ENCODE measurements at regions not wholly inside any gene's neighbourhood (a gene's known extent, or its start where the extent isn't known, plus 50 kb on each side); places are given as distances from the start of the nearest gene placed in this dataset.

DNA sequence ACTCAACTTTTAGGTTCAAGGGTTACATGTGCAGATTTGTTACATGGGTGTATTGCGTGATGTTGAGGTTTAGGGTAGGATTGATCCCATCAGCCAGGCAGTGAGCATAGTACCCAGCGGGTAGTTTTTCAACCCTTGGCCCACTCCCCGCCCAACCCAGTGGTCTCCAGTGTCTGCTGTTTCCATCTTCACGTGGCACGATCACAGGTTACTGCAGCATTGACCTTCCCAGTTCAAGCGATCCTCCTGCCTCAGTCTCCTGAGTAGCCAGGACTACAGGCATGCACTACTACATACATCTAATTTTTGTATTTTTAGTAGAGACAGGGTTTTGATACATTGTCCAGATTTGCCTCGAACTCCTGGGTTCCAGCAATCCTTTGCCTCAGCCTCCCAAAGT, 905.7 kb upstream of the ZNF722 start:
- TF ChIP-seq YY1 (IDR thresholded peaks at IDR 0.05; ENCODE audit: insufficient read depth, insufficient read length), result no peak
- TF ChIP-seq SUZ12 (IDR thresholded peaks at IDR 0.05; ENCODE audit: extremely low read depth, insufficient read depth, insufficient read length), result no peak
